HG03097 (cell line): ENCODE measurements at regions not wholly inside any gene's neighbourhood (a gene's known extent, or its start where the extent isn't known, plus 50 kb on each side); places are given as distances from the start of the nearest gene placed in this dataset.
"Not testable (repeated sequence)": the region's sequence is repeated elsewhere in the genome, so short reads cannot be mapped to it uniquely, and the experiment has no call there.

Source experiments
- ATAC-seq: cut with Tn5 transposase; IDR thresholded peaks from one replicate; pipeline ENCODE4 v1.9.1; 2021; ENCODE audit not compliant: unreplicated experiment, low FRiP score

GRCh38 chr2:8501061-8501720 lies 180.7 kb upstream of the ID2 start:
- ATAC-seq, result no peak

DNA sequence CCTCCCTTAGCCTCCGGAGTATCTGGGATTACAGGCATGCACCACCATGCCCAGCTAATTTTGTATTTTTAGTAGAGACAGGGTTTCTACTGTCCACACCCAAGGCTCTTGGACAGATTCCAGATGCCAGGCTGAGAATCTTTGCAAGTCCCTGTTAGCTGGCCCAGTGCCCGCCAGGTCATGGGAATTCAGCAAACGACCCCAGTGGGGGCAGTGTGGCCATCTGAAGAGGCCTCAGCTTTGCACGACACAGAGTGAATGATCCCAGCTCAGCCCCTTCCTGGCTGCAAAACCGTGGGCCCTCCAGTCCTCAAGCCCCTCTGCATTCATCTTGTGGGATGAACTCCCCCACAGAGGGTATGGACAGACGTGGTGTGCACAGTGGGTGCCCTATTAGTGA lies 179.5 kb upstream of the ID2 start:
- ATAC-seq, result no peak

DNA sequence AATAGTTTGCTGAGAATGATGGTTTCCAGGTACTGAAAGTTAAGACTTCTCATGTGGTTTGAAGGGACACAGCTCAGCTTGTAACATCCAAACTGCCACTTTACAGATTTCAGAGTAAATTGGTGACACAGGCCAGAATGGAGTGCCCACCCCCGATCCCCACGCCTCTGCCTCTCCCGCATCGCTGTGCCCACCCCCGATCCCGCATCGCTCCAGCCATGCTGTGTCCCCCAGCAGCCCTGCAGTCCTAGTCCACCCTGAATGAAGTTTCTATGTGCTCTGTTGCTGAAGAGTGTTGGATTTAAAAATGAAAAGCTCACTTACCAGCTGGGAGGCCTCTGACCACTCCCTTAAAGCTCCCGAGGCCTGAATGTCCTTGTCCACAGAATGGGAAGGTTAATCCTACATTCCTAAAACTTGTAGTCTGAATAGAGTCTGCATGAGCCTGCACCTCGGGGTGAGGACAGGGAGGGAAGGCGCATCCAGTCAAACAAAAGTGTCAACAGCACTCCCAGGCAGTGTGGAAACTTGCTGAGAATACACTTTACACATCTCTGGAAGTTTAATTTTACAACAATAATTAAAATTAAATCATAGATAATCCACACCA lies 176.4 kb upstream of the ID2 start:
- no peak for ATAC-seq

GRCh38 chr2:8506746-8507145 lies 175.1 kb upstream of the ID2 start:
- no peak for ATAC-seq

DNA sequence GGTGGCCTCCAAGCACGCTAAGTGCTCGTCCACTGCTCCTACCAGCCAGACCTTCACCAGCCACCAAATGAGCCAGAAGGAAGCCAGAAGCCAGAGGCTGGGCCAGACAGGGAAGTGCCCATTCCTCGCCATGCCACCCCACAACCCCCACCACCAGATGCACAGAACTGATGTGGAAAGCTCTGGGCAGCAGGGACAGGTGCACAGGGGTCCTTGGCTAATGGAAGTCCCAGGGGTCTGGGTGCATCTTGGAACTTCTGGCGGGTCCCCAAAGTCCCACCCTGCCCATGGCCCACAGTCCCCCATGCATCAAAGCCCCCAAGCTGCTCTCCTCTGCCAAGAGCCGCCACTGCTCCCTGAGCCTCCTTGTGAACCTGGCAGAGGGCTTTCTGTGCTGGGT lies 173.1 kb upstream of the ID2 start:
- ATAC-seq, result no peak

GRCh38 chr2:8509621-8510020 lies 172.2 kb upstream of the ID2 start:
- ATAC-seq, result no peak

GRCh38 chr2:8510055-8510454 lies 171.8 kb upstream of the ID2 start:
- ATAC-seq, result not testable (repeated sequence)

DNA sequence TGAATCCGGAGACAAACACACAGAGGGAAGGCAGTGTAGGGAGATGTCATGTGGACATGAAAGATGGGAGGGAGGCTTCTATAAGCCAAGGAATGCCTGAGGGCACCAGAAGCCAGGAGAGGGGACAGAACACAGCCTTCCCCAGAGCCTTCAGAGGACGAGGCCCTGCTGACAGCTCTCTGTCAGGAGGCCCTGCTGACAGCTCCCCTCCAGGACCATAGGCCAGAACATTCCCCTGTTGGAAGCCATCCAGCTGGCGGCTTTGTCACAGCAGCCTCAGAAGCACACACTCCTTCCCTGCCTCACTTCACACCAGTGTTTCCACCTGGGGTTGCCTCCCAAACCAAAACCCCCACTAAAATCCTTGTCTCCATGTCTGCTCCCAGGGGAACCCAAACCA lies 171.3 kb upstream of the ID2 start:
- no peak for ATAC-seq

GRCh38 chr2:8511868-8512612 lies 169.8 kb upstream of the ID2 start:
- ATAC-seq, result no peak

DNA sequence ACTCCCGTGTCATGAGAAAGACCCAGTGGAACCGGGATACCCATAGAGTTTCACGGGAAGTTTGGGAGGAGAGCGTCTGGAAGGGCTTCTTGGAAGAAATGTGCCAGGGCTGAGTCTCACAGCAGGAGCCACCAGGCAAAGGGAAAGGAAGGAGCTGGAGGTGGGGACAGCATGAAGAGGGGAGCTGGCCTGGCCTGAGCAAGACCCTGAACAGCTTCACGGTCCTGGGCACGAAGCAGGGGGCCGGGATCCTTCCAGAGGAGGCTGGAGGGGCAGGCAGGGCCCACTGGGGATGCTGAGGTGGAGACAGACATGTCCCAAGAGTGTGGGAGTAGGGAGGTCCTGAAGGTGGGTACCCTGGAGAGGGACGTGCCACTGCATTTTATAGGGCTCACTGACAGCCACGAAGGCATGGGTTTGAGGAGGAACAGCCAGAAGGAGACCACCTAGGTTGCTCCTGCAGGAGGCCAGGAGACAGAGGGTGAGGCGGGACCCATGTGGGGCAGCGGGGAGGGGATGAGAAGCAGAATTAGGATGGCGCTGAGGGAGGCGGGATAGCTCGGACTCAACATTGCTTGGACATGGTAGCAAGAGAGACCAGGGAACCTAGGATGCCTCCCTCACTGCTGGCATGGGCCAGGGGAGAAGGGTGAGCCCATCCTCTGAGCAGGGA lies 168.1 kb upstream of the ID2 start:
- ATAC-seq, result no peak

DNA sequence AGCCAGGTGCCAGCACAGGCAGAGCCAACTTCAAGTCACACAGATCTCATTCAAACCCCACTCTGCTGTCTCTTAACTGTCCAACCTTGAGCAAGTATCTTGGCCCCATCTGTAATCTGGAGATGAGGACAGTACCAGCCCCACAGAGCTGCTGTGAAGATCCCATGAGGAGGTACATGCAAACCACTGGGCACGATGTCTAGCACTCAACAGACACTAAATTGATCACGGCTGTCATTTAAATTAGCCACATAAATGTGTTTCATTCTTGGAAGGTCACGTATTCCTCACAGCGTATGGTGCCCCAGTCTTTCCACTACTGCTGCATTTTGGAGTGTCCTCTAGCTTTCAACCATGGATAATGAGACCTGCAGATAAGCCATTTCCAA lies 167.6 kb upstream of the ID2 start:
- ATAC-seq, result no peak

DNA sequence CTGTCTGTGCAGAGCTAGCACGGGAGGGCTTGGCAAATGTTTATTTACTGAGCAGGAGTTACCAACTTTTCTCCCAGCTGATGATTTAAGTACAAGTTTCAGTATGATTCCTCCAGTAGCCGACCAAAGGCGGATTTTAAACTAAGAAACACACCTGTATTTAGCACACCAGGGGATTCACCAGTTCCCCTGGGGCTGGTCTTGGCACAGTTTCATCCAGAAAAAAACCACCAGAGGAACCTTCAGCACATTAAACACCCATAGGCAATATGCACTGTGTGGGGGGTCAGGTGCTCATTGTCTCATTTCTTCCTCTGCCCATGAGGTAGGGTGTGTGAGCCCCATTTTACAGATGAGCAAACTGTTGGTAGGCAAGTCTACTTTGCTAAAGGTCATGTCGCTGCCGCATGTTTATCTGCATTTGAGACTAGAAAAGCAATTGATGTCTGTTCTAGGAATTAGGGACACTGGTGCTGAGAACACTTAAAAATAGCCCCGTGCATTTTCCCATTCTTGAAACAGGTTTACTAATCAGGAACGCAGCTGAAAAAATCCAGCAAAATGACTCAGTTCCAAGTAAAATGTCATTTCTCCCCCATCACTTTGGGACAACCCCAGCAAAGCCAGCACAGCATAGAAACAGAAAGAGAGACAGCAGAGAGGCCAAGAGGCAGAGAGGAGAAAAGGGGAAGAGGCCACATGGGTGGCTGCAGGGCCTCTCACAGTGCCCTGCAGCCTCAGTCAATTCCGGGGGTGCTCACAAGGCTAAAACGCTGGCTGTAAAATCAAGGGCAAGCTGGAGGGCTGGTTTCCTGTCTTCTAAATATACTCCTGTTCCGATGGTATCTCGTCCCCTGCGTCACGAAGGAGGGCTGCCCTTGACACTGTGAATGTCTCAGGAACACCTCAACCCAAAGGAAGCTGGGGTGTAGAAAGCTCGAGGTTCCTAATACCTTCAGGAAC lies 166.8 kb upstream of the ID2 start:
- peak; percentile 55 for ATAC-seq

DNA sequence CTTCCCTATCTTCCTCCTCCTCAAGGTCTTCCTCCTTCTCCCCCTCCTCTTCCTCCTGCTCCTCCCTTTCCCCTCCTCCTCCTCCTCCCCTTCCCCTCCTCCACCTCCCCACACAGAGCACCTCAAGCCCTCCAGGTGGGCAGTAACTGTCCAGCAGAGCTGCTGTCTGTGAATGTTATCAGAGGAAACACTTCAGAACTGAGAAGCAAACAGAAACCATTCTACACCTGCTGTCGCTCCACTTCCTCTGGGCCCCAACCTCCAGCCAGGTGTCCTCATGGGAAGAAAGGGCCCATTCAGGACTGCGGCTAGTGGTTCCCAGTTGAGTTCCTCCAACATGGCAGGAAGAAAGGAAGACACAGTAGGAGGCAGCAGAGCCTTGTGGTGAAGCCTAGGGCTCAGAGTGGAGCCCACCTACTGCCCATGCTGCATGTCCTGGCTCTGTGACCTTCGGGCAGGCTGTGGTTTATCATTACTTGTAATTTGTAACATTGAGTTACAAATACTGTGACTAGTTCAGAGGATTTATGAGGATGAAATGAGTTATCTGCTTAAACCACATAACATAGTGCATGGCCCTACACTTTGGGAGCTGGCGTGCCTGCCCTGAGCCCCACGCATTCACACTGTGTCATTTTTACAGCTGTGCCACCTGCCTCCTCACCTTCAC lies 165.9 kb upstream of the ID2 start:
- peak; percentile 39 for ATAC-seq

- no peak for ATAC-seq
These were observed 163.9 kb upstream of the ID2 start for GRCh38 chr2:8517850-8518498.

GRCh38 chr2:8518979-8519668 lies 162.7 kb upstream of the ID2 start:
- no peak for ATAC-seq

GRCh38 chr2:8520791-8521344 lies 161.0 kb upstream of the ID2 start:
- ATAC-seq, result no peak

DNA sequence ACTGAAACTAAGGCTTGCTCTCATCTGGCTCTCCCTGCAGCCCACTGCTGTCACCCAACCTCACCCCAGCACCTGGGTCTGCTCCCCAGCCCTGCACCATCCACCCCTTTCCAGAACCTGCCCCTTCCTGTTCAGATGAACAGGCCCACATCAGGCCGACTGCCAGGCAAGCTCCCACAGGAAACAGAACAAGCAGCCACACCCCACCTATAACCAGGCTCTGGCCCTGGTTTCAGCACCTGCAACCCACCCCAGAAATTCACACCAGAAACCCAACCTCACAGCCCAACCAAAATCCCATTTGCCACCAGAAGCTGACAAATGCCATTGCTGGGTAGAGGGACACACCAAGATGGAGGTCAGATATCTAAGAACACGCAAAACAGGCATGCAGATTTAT lies 159.2 kb upstream of the ID2 start:
- ATAC-seq, result no peak

GRCh38 chr2:8524388-8524787 lies 157.5 kb upstream of the ID2 start:
- no peak for ATAC-seq
